MCF 10A (cell line): ENCODE measurements at regions not wholly inside any gene's neighbourhood (a gene's known extent, or its start where the extent isn't known, plus 50 kb on each side); places are given as distances from the start of the nearest gene placed in this dataset.

Source experiments
- BruUV-seq: library from RNA; stranded (reverse); fragments of 400-500 nt; replicated peaks from 2 replicates; lab custom pipeline; 2021; lab: Mats Ljungman, UMichigan
- CTCF ChIA-PET: fragments of 300-600 bp; sonication (Branson Sonifier 250); formaldehyde crosslinking; extraction: SDS; loops from one replicate; lab custom pipeline; 2021; ENCODE audit warnings: antibody characterized with exemption, inconsistent platforms; lab: Yijun Ruan, JAX
- POLR2A ChIA-PET: fragments of 300-600, 350-650 bp; sonication (Branson Sonifier 250); formaldehyde crosslinking; extraction: SDS; loops from one replicate; lab custom pipeline; 2020; ENCODE audit warnings: antibody characterized with exemption, inconsistent platforms; lab: Yijun Ruan, JAX
- DNase-seq: peaks from one replicate; pipeline ENCODE4 v3.0.0-alpha.2; 2018; ENCODE audit not compliant: unreplicated experiment
- H3K27ac Mint-ChIP-seq: one replicate; pipeline ENCODE4 v1.8.0; 2022; ENCODE audit warnings: mild to moderate bottlenecking, low read depth, mixed read lengths; ENCODE audit not compliant: unreplicated experiment
- H3K27me3 Mint-ChIP-seq: one replicate; pipeline ENCODE4 v1.8.0; 2022; ENCODE audit warnings: mixed read lengths; ENCODE audit not compliant: insufficient read depth, unreplicated experiment
- H3K36me3 Mint-ChIP-seq: one replicate; pipeline ENCODE4 v1.8.0; 2022; ENCODE audit warnings: mild to moderate bottlenecking, moderate library complexity, mixed read lengths; ENCODE audit not compliant: insufficient read depth, unreplicated experiment
- H3K4me1 Mint-ChIP-seq: one replicate; pipeline ENCODE4 v1.8.0; 2022; ENCODE audit warnings: mixed read lengths; ENCODE audit not compliant: insufficient read depth, unreplicated experiment
- H3K4me3 Mint-ChIP-seq: one replicate; pipeline ENCODE4 v1.8.0; 2022; ENCODE audit warnings: mild to moderate bottlenecking, moderate library complexity, mixed read lengths; ENCODE audit not compliant: unreplicated experiment
- H3K9me3 Mint-ChIP-seq: one replicate; pipeline ENCODE4 v1.8.0; 2022; ENCODE audit warnings: mixed read lengths; ENCODE audit not compliant: unreplicated experiment
- intact Hi-C: fragments of 100-400 bp; cut with micrococcal nuclease; formaldehyde crosslinking; loops from 2 replicates; pipeline ENCODE4 v1.14.1; 2022
- TF ChIP-seq, protein P1 (sequence below): fragments of 200-600 bp; IDR thresholded peaks from one replicate; pipeline ENCODE4 v1.8.0; 2022; ENCODE audit warnings: antibody characterized with exemption, mild to moderate bottlenecking; ENCODE audit not compliant: unreplicated experiment

DNA sequence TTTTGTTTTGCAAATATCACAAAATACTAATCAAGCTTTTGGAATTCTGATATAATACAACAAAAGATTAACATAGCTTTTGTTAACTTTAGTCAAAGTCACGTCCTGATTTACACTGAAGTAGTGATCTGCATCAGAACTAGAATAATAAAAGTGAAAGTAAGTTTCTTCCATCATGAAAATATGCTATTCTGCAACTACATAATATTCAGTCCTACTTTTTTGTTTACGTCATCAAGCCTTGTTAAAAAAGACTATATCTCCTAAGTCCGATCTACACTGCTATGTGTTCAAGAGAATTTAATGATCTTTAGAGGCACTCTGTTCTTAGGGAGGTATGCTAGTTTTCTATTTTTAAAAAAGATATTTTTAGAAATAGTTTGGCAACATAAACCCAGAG, 330.1 kb downstream of the ARPP21 start:
- TF ChIP-seq, protein P1, sequence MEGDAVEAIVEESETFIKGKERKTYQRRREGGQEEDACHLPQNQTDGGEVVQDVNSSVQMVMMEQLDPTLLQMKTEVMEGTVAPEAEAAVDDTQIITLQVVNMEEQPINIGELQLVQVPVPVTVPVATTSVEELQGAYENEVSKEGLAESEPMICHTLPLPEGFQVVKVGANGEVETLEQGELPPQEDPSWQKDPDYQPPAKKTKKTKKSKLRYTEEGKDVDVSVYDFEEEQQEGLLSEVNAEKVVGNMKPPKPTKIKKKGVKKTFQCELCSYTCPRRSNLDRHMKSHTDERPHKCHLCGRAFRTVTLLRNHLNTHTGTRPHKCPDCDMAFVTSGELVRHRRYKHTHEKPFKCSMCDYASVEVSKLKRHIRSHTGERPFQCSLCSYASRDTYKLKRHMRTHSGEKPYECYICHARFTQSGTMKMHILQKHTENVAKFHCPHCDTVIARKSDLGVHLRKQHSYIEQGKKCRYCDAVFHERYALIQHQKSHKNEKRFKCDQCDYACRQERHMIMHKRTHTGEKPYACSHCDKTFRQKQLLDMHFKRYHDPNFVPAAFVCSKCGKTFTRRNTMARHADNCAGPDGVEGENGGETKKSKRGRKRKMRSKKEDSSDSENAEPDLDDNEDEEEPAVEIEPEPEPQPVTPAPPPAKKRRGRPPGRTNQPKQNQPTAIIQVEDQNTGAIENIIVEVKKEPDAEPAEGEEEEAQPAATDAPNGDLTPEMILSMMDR: no peak
- Mint-ChIP-seq H3K4me1 (no peaks in the 10 kb centered on the region), H3K27ac (no peak overlapping the region), H3K36me3 (no peaks in the 10 kb centered on the region), H3K9me3 (no peaks in the 10 kb centered on the region), H3K27me3 (peaks cover 53% of the 10 kb centered on the region), H3K4me3 (no peak overlapping the region)
- BruUV-seq: no TSS peak
- ChIA-PET CTCF (interaction anchor here (0.7 to 0.8 kb wide), 2 partner anchors 155 to 688 kb away, joined by 3 read pairs; no protein-coding TSS in a partner anchor), POLR2A (no interaction called here)
- DNase-seq: no peak
- intact Hi-C loops: loop anchor here (10.0 kb wide), 1 partner anchor 985 kb away; no protein-coding TSS in a partner anchor

DNA sequence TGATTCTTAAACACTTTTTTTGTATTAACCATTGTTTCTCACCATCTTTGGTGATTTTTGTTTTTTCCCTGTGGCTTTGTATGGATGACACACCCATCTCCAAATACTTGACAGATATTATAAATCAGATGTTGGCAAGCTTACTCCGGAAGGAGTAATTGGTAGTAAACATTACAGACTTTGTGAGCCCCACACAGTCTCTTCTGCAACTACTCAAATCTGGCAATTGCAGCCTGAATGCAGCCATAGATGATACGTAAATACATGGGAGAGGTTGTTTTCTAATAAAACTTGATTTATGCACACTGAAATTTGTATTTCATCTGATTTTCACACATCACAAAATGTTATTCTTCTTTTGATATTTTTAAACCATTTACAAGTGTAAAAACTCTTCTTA, 331.5 kb downstream of the ARPP21 start:
- TF ChIP-seq, protein P1: no peak
- Mint-ChIP-seq H3K9me3 (no peaks in the 10 kb centered on the region), H3K4me3 (no peak overlapping the region), H3K4me1 (no peaks in the 10 kb centered on the region), H3K27me3 (peaks cover 53% of the 10 kb centered on the region), H3K27ac (no peak overlapping the region), H3K36me3 (no peaks in the 10 kb centered on the region)
- no peak for DNase-seq
- ChIA-PET POLR2A (no interaction called here), CTCF (interaction anchor here (0.6 kb wide), 1 partner anchor 17 kb away, joined by 3 read pairs; no protein-coding TSS in a partner anchor)
- no TSS peak for BruUV-seq
- intact Hi-C loops: no loop called here

DNA sequence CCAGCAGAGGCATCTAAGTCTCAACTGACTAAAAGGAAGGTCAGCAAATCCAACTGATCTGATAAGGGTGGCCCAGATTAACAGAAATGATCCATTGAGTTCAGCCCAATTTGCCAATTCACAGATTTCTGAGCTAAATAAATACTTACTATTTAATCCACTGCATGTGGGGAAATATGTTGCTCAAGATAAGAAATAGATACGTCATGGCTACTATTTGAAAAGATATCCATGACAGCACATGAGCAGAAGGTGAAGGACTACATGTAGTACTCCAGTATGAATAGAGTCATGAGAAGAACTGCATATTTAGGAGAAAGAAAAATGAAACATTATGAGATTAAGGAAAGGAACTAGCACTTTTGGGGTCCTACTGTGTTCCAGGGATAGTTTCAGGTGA, 332.4 kb downstream of the ARPP21 start:
- H3K4me3 Mint-ChIP-seq: no peak overlapping the region
- TF ChIP-seq, protein P1: no peak
- DNase-seq: no peak
- H3K27me3 Mint-ChIP-seq: peaks cover 45% of the 10 kb centered on the region
- no peaks in the 10 kb centered on the region for H3K4me1 Mint-ChIP-seq
- POLR2A ChIA-PET: no interaction called here
- H3K36me3 Mint-ChIP-seq: no peaks in the 10 kb centered on the region
- H3K9me3 Mint-ChIP-seq: no peaks in the 10 kb centered on the region
- BruUV-seq: no TSS peak
- no peak overlapping the region for H3K27ac Mint-ChIP-seq
- intact Hi-C loops: no loop called here
- CTCF ChIA-PET: no interaction called here

DNA sequence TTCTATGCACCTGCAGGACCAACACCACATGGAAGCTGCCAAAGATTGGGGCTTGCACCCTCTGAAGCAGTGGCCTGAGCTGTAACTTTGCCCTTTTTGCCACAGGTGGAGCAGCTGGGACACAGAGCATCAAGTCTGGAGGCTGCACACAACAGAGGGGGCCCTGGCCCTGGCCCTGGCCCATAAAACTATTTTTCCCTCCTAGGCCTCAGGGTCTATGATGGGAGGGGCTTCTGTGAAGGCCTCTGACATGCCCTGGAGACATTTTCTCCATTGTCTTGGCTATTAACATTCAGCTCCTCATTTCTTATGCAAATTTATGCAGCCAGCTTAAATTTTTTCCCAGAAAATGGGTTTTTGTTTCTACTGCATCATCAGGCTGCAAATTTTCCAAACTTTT, 335.5 kb downstream of the ARPP21 start:
- DNase-seq: no peak
- Mint-ChIP-seq H3K4me1 (no peaks in the 10 kb centered on the region), H3K36me3 (no peaks in the 10 kb centered on the region), H3K4me3 (no peak overlapping the region), H3K9me3 (no peaks in the 10 kb centered on the region), H3K27ac (no peak overlapping the region), H3K27me3 (peaks cover 55% of the 10 kb centered on the region)
- BruUV-seq: no TSS peak
- ChIA-PET CTCF (interaction anchor here (0.9 kb wide), 1 partner anchor 9 kb away, joined by 3 read pairs; no protein-coding TSS in a partner anchor), POLR2A (no interaction called here)
- TF ChIP-seq, protein P1: no peak
- intact Hi-C loops: no loop called here
